Osteoblast (primary cell): ENCODE measurements at regions not wholly inside any gene's neighbourhood (a gene's known extent, or its start where the extent isn't known, plus 50 kb on each side); places are given as distances from the start of the nearest gene placed in this dataset.

Experiments
- DNase-seq: peaks from one replicate; pipeline ENCODE4 v3.0.0; 2011; ENCODE audit warnings: low spot score, mixed read lengths; ENCODE audit not compliant: insufficient read length; ENCODE audit errors: missing footprints
- H2AFZ ChIP-seq: 2 replicates; pipeline ENCODE4 v1.6.0; 2011; ENCODE audit warnings: mild to moderate bottlenecking, low read length
- H3K27ac ChIP-seq: 2 replicates; pipeline ENCODE4 v1.5.1; 2011; ENCODE audit warnings: mild to moderate bottlenecking, low read depth, low read length, moderate library complexity
- H3K27me3 ChIP-seq: 2 replicates; pipeline ENCODE4 v1.6.0; 2012; ENCODE audit warnings: mild to moderate bottlenecking, control low read depth, inconsistent platforms, low read length, moderate library complexity; ENCODE audit not compliant: insufficient read depth
- H3K36me3 ChIP-seq: 2 replicates; pipeline ENCODE4 v1.5.1; 2011; ENCODE audit warnings: mild to moderate bottlenecking, low read length, control low read depth, moderate library complexity; ENCODE audit not compliant: insufficient read depth
- H3K4me1 ChIP-seq: 2 replicates; pipeline ENCODE4 v1.5.1; 2011; ENCODE audit warnings: mild to moderate bottlenecking, low read length, control low read depth, moderate library complexity; ENCODE audit not compliant: insufficient read depth
- H3K4me2 ChIP-seq: 2 replicates; pipeline ENCODE4 v1.6.0; 2011; ENCODE audit warnings: mild to moderate bottlenecking, low read length; ENCODE audit not compliant: insufficient read depth
- H3K4me3 ChIP-seq: fragments of 200-600 bp; sonication (generic); 3 replicates; pipeline ENCODE4 v1.5.1; 2012; ENCODE audit warnings: mild to moderate bottlenecking, low read length, inconsistent platforms; ENCODE audit not compliant: insufficient read depth
- H3K79me2 ChIP-seq: 2 replicates; pipeline ENCODE4 v1.6.0; 2012; ENCODE audit warnings: mild to moderate bottlenecking, low read length, control low read depth, inconsistent platforms; ENCODE audit not compliant: insufficient read depth
- H3K9me3 ChIP-seq: 2 replicates; pipeline ENCODE4 v1.5.1; 2011; ENCODE audit warnings: low read depth, low read length, control low read depth
- H4K20me1 ChIP-seq: 2 replicates; pipeline ENCODE4 v1.6.0; 2012; ENCODE audit warnings: mild to moderate bottlenecking, low read length, control low read depth; ENCODE audit not compliant: insufficient read depth
- TF ChIP-seq, protein P1 (sequence below): IDR thresholded peaks from 2 replicates; pipeline ENCODE4 v1.5.1; 2011; ENCODE audit warnings: mild to moderate bottlenecking, low read depth, low read length, moderate library complexity; ENCODE audit errors: extremely low read depth

DNA sequence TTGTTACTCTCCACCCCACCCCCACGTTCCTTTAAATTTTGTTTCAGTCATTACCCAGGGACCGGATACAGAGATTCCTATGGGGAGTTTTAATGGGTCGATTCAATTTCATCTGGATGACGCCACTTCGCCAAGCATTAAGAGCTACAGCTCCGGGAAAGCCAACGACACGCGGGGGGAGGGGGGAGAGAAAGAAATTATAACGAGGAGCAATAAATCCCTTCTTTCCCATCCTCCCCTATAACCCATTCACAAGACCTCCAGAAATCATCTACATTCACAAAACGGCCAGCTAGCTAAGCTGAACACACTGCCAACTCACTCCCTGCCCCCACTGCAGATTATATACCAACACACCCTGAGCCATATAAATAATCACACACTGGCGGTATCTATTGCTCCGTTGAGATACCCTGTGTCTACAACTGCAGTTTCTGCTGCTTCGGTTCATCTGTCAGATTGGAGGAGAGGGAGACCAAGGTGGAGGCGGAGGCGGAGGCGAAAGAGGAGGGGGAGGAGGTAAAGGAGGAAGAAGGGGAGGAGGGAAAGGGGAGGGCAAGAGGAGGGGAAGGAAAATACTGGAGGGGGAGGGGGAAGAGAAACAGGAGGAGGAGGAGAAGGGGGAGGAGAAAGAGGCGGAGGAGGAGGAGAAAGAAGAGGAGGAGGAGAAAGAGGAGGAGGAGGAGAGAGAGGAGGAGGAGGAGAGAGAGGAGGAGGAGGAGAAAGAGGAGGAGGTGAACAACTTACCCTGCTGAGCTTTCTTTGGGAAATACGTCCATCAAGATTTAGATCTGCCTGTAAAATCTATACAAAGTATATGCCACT, 113.9 kb upstream of the VAMP7 start:
- DNase-seq, result peak; percentile 75
- H3K4me3 ChIP-seq, result peak overlapping the region; percentile 79
- no peaks in the 10 kb centered on the region for H3K9me3 ChIP-seq
- H3K79me2 ChIP-seq, result no peaks in the 10 kb centered on the region
- H3K27ac ChIP-seq, result no peak overlapping the region
- TF ChIP-seq, protein P1, sequence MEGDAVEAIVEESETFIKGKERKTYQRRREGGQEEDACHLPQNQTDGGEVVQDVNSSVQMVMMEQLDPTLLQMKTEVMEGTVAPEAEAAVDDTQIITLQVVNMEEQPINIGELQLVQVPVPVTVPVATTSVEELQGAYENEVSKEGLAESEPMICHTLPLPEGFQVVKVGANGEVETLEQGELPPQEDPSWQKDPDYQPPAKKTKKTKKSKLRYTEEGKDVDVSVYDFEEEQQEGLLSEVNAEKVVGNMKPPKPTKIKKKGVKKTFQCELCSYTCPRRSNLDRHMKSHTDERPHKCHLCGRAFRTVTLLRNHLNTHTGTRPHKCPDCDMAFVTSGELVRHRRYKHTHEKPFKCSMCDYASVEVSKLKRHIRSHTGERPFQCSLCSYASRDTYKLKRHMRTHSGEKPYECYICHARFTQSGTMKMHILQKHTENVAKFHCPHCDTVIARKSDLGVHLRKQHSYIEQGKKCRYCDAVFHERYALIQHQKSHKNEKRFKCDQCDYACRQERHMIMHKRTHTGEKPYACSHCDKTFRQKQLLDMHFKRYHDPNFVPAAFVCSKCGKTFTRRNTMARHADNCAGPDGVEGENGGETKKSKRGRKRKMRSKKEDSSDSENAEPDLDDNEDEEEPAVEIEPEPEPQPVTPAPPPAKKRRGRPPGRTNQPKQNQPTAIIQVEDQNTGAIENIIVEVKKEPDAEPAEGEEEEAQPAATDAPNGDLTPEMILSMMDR, result no peak
- H3K4me1 ChIP-seq, result peaks cover 4% of the 10 kb centered on the region
- H3K27me3 ChIP-seq, result no peaks in the 10 kb centered on the region
- peak overlapping the region; percentile 89 for H2AFZ ChIP-seq
- H3K36me3 ChIP-seq, result no peaks in the 10 kb centered on the region
- peak overlapping the region; percentile 84 for H3K4me2 ChIP-seq
- no peaks in the 10 kb centered on the region for H4K20me1 ChIP-seq

DNA sequence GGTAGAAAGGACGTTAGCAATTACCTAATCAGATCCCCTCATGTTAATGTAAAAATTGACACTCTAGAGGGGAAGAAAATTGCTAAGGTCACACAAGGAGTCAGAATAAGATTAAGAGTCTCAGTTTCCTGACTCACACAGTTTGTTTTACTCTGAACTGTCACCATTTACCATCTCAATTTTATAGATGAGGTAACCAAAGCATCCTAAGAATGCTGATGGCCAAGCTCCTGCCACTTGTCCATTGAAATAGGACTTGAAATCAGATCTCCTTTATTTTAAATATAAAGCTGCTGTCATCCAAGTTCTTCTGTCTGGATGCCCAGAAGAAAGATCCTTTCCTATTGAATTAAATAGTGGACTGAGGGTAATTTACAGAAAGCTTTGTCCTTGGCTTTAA, 114.8 kb upstream of the VAMP7 start:
- Histone ChIP-seq H3K36me3 (no peaks in the 10 kb centered on the region), H3K27ac (no peak overlapping the region), H3K79me2 (no peaks in the 10 kb centered on the region), H2AFZ (peak overlapping the region; percentile 89), H3K9me3 (no peaks in the 10 kb centered on the region), H3K4me1 (peaks cover 4% of the 10 kb centered on the region), H3K27me3 (no peaks in the 10 kb centered on the region), H4K20me1 (no peaks in the 10 kb centered on the region), H3K4me2 (peak overlapping the region; percentile 84), H3K4me3 (peak overlapping the region; percentile 79)
- TF ChIP-seq, protein P1, result no peak
- DNase-seq, result no peak

DNA sequence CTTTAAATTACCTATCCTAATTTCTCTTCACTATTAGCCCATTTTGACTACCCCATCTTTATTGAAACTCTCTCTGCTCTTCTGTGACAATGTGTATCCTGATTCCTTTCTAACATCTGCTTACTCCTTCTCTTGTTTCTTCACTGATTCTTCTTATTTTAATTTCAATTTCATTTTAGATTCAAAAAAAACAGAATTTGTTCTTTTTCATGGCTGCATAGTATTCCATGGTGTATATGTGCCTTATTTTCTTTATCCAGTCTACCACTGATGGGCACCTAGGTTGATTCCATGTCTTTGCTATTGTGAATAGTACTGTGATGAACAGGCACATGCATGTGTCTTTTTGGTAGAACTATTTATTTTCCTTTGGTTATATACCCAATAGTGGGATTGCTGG, 120.0 kb upstream of the VAMP7 start:
- no peak overlapping the region for H3K27ac ChIP-seq
- peaks cover 3% of the 10 kb centered on the region for H3K9me3 ChIP-seq
- TF ChIP-seq, protein P1, result no peak
- H3K79me2 ChIP-seq, result no peaks in the 10 kb centered on the region
- H2AFZ ChIP-seq, result no peak overlapping the region
- no peaks in the 10 kb centered on the region for H3K36me3 ChIP-seq
- H4K20me1 ChIP-seq, result no peaks in the 10 kb centered on the region
- H3K4me3 ChIP-seq, result no peak overlapping the region
- no peaks in the 10 kb centered on the region for H3K4me1 ChIP-seq
- DNase-seq, result no peak
- H3K27me3 ChIP-seq, result no peaks in the 10 kb centered on the region
- H3K4me2 ChIP-seq, result no peak overlapping the region

DNA sequence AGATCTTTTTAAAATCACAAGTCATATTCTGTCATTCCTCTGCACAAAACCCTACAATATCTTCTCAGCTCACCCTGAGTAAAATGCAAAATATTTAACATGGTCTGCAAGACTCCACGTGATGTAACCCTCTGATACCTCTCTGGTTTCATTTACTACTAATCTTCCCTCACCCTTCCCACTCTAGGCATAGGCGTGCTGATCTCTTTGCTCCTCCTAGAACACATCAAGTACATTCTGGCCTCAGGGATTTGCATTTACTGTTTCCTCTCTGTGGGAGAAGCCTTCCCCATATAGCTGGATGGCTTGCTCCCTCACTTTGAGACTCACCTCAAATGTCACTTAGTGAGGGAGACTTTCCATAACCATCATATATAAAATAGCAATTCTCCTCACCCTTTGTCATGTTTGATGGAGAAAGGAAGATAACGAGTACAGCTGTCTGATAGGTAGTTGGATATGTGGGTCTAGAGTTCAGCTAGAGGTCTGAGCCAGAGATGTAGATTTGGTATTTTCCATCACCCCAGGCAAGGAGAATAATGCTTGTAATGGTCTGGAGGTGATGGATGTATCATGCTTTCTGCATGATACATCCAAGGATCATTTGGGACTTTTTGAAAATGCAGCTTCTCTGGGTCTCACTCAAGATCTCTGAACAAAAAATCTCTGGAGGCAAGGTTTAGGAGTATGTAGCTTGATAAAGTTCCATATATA, 123.9 kb upstream of the VAMP7 start:
- no peak for DNase-seq
- Histone ChIP-seq H3K9me3 (peaks cover 3% of the 10 kb centered on the region), H3K36me3 (no peaks in the 10 kb centered on the region), H4K20me1 (no peaks in the 10 kb centered on the region), H3K4me2 (no peak overlapping the region), H3K4me1 (no peaks in the 10 kb centered on the region), H2AFZ (no peak overlapping the region), H3K27ac (no peak overlapping the region), H3K27me3 (no peaks in the 10 kb centered on the region), H3K4me3 (no peak overlapping the region), H3K79me2 (no peaks in the 10 kb centered on the region)
- TF ChIP-seq, protein P1, result no peak
